ENCODE measurements at regions not wholly inside any gene's neighbourhood (a gene's known extent, or its start where the extent isn't known, plus 50 kb on each side); places are given as distances from the start of the nearest gene placed in this dataset.

DNA sequence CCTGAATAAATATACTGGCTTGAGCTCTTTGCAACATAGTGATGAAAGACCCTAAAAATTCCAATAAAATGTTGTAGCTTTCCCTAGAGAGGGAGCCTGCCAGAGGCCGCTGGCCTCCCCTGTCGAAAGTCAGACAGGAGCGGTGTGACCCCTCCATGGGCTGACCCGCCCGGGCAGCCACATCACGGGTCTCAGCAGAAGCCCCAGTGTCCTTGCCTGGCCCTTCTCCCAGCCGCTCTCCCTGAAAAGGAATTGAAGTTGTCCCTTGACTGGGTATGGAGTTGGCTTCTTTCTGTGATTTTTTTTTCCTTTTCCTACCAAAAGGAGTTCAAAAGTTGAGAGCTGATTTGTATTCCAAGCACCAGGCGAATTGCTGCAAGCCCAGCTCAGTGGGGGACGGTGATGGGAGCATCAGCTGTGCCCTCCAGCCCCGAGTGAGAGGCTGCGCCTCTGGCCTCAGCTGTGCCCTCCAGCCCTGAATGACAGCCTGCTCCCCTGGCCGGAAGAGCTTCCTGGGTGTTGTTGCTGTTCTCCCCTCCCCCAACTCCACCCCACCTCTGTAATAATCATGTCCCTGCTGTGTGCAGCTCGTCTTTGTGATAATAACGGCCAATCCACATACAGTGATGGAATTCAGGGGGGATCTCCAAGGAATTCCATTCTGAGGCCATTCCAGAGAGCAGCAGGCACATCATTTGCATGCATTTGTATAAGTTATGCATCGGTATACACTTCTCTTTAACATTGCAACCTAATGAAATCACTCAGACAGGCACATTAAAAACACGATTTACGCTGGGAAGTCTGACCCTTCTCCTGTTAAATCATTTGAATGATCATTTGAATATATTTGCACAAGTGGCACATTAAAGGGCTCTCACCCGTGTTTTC lies 501.0 kb downstream of the EIPR1 start:
- TF ChIP-seq, protein P1, sequence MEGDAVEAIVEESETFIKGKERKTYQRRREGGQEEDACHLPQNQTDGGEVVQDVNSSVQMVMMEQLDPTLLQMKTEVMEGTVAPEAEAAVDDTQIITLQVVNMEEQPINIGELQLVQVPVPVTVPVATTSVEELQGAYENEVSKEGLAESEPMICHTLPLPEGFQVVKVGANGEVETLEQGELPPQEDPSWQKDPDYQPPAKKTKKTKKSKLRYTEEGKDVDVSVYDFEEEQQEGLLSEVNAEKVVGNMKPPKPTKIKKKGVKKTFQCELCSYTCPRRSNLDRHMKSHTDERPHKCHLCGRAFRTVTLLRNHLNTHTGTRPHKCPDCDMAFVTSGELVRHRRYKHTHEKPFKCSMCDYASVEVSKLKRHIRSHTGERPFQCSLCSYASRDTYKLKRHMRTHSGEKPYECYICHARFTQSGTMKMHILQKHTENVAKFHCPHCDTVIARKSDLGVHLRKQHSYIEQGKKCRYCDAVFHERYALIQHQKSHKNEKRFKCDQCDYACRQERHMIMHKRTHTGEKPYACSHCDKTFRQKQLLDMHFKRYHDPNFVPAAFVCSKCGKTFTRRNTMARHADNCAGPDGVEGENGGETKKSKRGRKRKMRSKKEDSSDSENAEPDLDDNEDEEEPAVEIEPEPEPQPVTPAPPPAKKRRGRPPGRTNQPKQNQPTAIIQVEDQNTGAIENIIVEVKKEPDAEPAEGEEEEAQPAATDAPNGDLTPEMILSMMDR (IDR thresholded peaks at IDR 0.05; ENCODE audit: extremely low read depth, missing control alignments) = no peak
- no peak for DNase-seq (ENCODE audit: low spot score)

DNA sequence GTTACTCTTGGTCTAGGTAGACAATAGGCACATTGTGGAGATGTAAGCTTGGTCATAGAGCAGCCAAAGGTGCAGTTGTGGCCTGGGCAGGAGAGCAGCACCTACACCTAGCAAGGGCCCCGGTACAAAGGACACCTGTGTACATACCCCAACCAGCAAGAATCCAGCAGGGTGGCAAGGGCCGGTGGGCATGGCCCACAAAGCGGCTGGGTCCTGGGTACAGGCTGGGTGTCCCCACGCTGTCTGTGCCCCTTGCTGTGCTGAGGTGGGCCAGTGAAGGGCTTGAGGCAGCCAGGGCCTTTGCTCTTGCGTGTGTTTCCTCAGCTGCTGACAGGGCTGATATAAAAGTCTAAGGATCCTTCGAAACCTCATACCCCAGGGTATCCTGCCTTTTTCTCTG lies 501.8 kb downstream of the EIPR1 start:
- DNase-seq (ENCODE audit: low spot score) = no peak
- TF ChIP-seq, protein P1 (IDR thresholded peaks at IDR 0.05; ENCODE audit: extremely low read depth, missing control alignments) = no peak

DNA sequence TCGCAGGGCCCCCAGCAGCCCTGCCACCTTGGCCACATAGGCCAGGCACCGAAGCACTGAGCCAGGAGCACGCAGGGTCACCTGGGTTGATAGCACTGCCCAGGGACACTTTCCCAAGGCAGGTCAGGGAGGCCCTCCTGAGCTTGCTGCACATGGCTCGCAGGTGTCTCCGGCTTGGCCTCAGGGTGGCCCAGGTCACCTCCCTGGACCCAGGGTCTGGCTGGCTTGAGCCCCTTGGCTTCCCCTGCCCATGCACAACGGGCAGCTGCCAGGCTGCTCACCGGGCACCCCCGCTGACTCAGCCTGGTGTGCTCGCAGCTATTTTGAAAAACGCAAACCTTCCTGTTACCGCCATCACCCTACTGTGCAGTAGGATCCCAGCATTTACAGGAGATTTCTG lies 502.3 kb downstream of the EIPR1 start:
- DNase-seq (ENCODE audit: low spot score) = no peak
- TF ChIP-seq, protein P1 (IDR thresholded peaks at IDR 0.05; ENCODE audit: extremely low read depth, missing control alignments) = no peak

DNA sequence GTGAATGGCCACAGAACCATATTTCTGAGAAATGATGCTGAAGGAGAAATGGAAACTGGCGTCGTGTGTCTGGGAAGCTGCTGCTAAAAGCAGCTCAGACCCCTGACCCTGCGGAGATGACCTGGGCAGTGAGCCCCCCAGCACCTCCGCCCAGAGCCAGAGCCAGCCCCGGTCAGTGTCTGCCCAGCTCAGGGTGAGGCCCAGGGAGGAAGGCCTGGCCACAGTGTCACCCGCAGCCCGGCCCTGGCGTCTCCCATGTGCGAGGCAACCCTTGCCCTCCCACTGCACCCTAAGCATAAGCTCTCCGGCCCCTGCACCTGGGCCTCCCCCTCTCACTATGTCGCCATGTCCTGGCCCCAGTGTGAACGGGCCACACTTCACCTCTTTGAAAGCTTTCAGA lies 502.8 kb downstream of the EIPR1 start:
- TF ChIP-seq, protein P1 (IDR thresholded peaks at IDR 0.05; ENCODE audit: extremely low read depth, missing control alignments) = no peak
- no peak for DNase-seq (ENCODE audit: low spot score)

DNA sequence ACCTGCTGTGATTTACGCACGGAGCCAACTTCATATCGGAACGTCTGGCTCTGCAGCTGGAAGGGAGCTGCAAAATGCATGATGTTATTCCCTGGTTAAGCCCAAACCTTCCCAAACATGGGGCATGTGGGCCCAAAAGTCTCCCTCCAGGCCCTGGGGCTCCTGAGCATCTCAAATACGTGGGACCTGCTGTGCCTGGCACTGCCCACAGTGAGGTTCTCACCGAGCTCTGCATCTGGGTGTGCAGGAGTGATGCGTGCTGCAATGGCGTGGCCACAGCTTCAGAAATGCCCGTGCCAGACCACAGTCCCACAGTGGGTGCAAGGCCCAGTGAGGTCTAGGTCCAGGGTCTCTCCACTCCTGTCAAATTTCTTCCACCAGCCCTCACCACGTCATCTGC lies 503.3 kb downstream of the EIPR1 start:
- TF ChIP-seq, protein P1 (IDR thresholded peaks at IDR 0.05; ENCODE audit: extremely low read depth, missing control alignments) = no peak
- DNase-seq (ENCODE audit: low spot score) = no peak

DNA sequence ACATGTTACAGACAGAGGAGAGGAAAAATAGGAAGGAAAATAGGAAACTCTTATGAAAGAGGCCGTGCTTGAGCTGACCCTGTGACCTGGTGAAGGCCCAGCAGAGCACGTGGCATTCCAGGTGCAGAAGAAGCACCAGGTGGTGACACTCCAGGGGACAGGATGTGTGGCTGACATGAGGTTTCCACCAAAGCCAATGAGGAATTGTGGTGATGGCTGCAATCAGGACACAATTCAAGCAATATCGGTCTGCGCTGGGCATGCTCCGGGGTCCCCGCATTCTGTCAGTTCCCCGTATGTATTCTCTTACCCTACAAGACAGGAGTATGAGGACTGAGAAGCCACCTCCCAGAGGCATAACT lies 504.2 kb downstream of the EIPR1 start:
- TF ChIP-seq, protein P1 (IDR thresholded peaks at IDR 0.05; ENCODE audit: extremely low read depth, missing control alignments) = no peak
- DNase-seq (ENCODE audit: low spot score) = no peak

DNA sequence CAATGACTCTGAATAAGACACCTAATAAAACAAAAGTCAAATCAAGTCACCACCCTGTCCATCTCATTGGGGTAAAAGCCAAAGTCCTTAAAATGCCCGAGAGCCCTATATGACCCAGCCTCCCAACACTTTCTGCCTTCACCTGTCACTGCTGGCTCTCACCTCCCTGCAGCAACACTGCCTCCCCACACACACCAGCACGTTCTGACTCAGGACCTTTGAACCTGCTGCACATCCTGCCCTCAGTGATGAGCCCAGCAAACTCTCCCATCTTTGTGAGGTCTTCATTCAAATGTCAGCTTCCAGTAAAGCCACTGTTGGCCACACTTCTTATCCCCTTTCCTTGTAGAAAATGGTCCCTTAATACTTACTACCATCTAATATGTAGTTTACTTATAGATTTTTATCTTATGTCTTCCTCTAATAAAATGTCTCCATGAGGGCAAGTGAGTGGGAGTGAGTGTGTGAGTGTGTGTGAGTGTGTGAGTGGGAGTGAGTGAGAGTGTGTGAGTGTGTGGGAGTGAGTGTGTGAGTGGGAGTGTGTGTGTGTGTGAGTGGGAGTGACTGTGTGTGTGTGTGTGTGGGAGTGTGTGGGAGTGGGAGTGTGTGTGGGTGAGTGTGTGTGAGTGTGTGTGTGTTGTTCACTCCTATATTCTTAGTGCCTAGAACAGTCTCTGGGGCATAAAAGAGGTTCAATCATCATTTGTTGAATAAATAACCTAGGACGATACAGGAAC lies 504.7 kb downstream of the EIPR1 start:
- TF ChIP-seq, protein P1 (IDR thresholded peaks at IDR 0.05; ENCODE audit: extremely low read depth, missing control alignments) = no peak
- no peak for DNase-seq (ENCODE audit: low spot score)
